A172 (cell line): ENCODE measurements at regions not wholly inside any gene's neighbourhood (a gene's known extent, or its start where the extent isn't known, plus 50 kb on each side); places are given as distances from the start of the nearest gene placed in this dataset.
"Not testable (repeated sequence)": the region's sequence is repeated elsewhere in the genome, so short reads cannot be mapped to it uniquely, and the experiment has no call there.

Source experiments
- DNase-seq: peaks from one replicate; pipeline ENCODE4 v3.0.0-alpha.2; 2015; ENCODE audit warnings: low spot score

DNA sequence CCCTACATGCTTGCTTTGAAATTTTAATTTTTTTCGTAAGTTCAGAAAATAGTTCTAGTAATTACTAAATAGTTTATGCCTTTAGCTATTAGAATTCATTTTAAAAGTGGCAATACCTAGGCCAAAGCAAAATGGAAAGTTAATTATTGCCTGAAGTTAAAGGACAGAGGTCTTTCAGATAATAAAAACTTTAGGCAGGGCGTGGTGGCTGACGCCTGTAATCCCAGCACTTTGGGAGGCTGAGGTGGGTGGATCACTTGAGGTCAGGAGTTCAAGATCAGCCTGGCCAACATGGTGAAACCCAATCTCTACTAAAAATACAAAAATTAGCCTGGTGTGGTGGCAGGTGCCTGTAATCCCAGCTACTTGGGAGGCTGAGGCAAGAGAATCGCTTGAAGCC, 65.9 kb upstream of the MARCKS start:
- not testable (repeated sequence) for DNase-seq

DNA sequence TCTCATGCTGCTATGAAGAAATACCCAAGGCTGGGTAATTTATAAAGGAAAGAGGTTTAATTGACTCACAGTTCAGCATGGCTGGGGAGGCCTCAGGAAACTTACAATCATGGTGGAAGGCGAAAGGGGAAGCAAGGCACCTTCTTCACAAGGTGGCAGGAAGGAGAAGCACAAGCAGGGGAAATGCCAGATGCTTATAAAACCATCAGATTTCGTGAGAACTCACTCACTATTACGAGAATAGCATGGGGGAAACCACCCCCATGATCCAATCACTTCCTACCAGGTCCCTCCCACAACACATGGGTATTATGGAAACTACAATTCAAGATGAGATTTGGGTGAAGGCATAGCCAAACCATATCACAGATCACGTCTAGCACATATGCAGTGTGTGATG, 61.8 kb upstream of the MARCKS start:
- DNase-seq = not testable (repeated sequence)

DNA sequence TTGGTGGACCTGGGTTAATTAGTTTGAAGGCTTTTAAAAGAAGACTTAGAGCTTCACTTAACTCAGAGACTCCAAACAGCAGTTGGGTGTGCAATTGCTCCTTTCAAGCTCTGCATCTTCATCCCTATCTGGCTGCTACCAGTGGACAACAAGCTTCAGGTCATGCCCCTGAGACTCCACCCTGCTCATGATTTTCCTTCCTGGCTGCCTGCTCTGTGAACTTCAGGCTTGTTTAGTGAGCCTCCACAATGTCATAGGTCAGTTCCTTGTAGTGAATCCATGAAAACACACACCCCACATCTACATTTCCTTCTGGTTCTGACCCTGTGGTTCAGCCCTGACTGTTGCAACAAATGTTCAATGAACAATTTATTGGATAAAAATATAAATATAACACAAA, 61.1 kb upstream of the MARCKS start:
- no peak for DNase-seq

DNA sequence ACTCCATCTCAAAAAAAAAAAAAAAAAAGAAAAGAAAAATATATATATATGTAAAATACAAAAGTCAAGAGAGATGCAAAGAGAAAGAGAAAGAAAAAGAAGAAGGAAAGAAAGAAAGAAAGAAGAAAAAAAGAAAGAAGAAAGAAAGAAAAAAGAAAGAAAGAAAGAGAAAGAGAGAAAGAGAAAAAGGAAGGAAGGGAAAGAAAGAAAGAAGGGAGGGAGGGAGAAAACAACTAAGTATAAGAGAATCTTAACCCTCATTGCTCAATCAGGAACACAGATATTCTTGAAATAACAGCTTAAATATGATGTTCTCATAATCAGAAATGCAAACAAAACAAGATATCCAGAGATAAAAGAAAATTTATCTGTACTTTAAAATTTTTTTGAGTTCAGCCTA, 54.4 kb upstream of the MARCKS start:
- DNase-seq = no peak

DNA sequence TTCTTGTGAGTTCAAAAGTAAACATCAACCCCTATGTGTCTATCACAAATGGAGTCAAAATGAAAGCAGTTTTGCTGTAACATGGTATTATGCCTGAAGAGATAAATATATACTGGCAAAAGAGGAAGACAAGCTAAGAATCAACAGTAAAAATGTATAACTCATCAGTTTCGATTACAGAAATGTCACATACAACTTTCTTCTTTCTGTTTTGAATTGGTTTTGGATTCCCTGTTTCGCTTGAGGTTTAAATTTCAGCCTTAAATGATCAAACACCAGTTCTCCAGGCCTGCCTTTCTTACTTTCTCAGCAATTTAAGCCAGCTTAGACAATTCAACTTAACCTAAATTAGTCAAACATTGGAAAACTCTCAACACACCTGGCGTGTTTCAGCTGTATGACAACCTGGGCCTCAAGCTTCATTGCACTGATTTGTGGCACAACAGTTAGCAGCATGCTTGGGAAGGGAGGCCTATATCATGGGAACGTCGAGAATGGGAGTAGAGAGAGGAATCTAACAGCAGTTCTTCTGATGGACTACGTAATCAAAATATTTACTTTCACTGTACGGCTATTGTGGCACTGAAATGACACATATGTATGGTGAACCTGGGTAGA, 51.9 kb upstream of the MARCKS start:
- no peak for DNase-seq

DNA sequence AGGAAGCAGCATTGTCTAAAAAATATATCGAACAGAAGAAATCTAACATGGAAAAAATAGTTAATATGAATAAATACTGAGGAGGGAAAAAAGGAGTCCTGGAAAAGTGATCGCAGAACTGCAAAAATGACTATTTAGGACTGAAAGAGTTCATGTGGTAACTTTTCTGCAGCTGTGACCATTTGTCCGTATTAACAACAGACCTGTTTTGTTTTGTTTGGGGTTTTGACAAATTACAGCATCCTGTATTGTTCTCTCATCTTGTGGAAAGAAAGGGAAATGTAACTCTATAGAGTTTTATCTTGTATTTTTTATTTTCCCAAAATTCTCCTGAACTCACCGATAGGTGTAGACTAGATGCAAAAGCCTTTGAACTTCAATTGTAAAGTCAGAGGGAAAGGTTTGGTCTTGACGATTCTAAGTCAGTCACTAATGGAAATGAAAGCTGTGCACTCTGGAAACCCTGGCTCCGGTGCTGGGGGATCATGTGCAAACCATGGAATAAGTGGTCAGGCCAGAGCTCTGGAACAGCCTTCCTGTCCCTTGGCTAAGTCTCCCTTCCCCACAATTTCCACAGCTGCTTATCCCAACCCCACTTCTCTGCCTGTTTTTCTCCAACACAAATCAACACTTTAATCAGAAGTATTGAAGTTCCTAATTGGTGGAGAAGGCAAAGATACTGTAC, 51.2 kb upstream of the MARCKS start:
- no peak for DNase-seq
